SH-SY5Y (cell line): ENCODE measurements at regions not wholly inside any gene's neighbourhood (a gene's known extent, or its start where the extent isn't known, plus 50 kb on each side); places are given as distances from the start of the nearest gene placed in this dataset.

Experiments used
- GATA2 ChIP-seq: IDR thresholded peaks from 2 replicates; pipeline ENCODE4 v1.6.1; 2011; ENCODE audit warnings: mild to moderate bottlenecking, low read depth, low read length
- GATA3 ChIP-seq: IDR thresholded peaks from 2 replicates; pipeline ENCODE4 v1.6.1; 2011; ENCODE audit warnings: low read depth, mild to moderate bottlenecking, low read length, moderate library complexity

- TF ChIP-seq GATA2 (no peak), GATA3 (no peak)
These were observed 555.6 kb downstream of the CCDC85A start for GRCh38 chr2:56739413-56739812.

- TF ChIP-seq GATA3 = no peak
- no peak for TF ChIP-seq GATA2
These were observed 557.9 kb downstream of the CCDC85A start for GRCh38 chr2:56741601-56742102.

DNA sequence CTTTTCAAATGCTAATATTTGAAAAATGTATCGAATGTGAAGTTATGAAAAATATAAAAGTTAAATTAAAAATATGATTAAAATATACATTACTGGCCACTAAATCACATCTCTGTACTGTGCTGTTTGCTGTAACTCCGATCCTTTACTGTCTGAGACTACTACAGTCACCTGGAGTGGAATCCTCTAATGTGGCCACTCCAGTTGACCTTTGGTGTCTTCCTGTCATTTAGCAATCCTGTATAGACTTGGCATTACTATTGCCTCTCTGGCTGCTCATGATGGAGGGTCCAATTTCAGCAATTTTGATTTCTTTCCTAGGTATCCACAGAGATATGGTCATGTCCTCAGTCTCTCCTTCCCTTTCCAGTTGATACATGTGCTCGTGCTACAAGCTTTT is 560.0 kb downstream of the CCDC85A start:
- no peak for TF ChIP-seq GATA3
- no peak for TF ChIP-seq GATA2

DNA sequence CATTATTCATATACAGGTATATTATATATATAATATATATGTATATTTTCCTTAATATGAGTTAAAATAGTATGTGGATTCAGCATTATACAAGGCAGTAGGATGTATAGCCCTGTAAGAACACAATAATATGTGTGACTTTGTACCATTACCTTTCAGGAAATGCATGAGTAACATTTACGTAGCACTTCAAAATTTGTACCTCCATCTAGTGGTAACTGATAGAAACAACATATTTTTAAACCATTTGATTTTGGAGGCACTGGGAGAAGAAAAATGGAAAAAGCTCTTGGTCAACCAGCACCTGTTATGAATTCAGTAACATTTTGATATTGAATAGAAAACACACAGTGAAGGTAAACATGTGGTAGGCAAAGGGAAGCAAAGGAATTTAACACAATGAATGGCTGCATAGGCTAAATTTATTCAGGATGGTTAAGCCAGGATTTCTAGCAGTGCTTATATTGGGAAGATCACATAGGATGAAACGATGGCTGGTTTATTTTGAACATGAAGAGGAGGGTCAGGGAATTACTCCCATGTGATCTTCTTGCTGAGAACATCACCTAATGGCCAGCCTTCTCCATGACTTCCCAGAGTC is 565.5 kb downstream of the CCDC85A start:
- TF ChIP-seq GATA2 (no peak), GATA3 (no peak)

- TF ChIP-seq GATA3 (no peak), GATA2 (no peak)
These were observed 569.4 kb downstream of the CCDC85A start for GRCh38 chr2:56753182-56753581.

- TF ChIP-seq GATA2 = no peak
- TF ChIP-seq GATA3 = no peak
These were observed 570.4 kb downstream of the CCDC85A start for GRCh38 chr2:56754066-56754615.

GRCh38 chr2:56754627-56755026 is 570.8 kb downstream of the CCDC85A start:
- TF ChIP-seq GATA2 (no peak), GATA3 (no peak)

- TF ChIP-seq GATA2 (no peak), GATA3 (no peak)
These were observed 574.2 kb downstream of the CCDC85A start for GRCh38 chr2:56757884-56758545.

GRCh38 chr2:56763683-56764082 is 579.9 kb downstream of the CCDC85A start:
- TF ChIP-seq GATA2 (no peak), GATA3 (no peak)

GRCh38 chr2:56768973-56769372 is 585.2 kb downstream of the CCDC85A start:
- no peak for TF ChIP-seq GATA3
- no peak for TF ChIP-seq GATA2

DNA sequence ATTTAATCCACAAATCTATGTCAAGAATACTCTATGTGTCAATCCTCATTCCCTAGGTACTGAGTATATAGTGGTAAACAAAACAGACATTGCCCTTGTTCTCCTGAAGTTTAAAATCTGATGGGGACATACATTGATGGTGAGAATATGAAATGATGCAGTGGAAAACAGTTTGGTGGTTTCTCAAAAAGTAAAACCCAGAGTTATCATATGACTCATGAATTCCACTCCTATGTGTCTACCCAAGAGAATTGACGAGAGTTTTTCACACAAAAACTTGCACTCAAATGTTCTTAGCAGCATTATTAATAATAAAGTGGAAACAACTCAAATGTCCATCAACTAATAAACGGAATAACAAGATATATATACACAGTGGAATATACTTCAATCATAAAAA is 586.7 kb downstream of the CCDC85A start:
- TF ChIP-seq GATA2 (no peak), GATA3 (no peak)

DNA sequence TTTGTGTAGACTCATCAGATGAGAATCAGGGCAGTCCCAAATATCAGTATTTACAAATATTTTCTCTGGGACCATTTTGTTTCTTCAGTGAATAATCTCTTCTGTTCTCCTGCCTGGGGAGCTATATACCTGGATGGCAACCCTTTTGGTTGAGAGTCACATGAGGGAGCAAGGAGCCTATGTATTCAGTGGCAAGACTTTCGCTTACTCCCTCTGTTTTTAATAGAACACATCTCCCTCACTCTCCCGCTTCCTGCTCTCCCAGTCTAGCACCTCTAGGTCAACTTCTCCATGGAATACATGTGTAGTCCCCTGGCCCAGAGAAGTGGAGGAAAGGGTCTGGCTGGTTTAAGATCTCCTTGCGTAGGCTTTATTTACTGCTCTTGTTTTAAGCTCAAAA is 600.3 kb downstream of the CCDC85A start:
- TF ChIP-seq GATA2 = no peak
- no peak for TF ChIP-seq GATA3

DNA sequence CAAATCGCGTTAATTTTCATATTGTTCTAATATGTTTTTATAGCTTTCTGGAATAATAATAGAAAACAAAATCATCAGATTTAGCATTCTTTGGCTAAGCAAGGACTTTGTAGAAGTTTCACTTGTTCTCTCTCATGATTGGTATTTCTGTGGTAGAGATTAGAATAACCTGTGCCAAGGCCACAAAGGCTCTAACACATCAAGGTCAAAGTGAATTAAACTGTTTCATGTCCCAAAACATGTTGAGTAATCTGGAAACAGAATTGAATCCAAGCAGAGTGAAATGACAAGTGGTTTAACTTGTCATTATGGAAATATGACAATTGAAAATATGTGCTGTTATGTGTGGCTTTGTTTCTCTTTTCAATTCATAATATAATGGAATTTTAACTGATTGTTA is 617.4 kb downstream of the CCDC85A start:
- TF ChIP-seq GATA2 = no peak

- TF ChIP-seq GATA2 (no peak), GATA3 (no peak)
These were observed 618.0 kb downstream of the CCDC85A start for GRCh38 chr2:56801770-56802169.

- no peak for TF ChIP-seq GATA3
- TF ChIP-seq GATA2 = no peak
These were observed 619.8 kb downstream of the CCDC85A start for GRCh38 chr2:56803596-56803995.

DNA sequence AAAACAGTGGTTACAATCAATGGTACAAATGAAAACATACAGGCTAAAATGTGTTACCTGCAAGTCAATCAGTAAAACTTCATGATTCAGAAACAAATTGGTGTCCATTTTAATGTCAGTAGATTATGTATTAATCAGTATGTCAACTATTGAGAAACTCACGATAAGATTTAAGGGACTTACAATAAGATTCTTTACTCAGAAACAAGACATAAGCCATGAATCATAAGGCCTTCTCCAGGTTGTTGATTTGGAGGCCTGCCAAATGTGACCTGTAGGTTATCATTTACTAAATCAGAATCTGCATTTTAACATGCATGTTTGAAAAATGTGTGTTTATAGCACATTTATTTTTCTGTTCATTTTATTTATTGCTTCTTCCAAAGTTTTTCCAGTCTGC is 623.1 kb downstream of the CCDC85A start:
- no peak for TF ChIP-seq GATA3
- no peak for TF ChIP-seq GATA2
